ENCODE measurements at regions not wholly inside any gene's neighbourhood (a gene's known extent, or its start where the extent isn't known, plus 50 kb on each side); places are given as distances from the start of the nearest gene placed in this dataset.

DNA sequence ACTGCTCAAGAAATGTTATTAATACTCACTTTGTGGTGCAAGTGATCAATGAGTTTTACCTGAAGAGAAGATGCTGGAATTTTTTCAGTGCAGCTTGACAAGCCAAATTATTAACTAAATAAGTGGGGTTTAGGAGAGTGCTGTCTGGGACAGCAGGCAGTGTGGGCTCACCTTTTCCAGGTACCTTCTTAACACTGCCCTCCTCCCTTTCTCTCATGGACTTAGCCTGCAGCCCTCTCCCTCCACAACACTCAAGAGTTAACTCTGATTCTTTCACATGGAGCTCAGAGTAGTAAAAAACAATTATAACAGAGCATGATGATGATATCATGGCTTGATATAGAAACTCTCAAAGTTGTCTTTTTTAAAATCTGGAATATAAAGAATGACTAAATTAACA, 404.8 kb upstream of the SLC30A5 start:
- TF ChIP-seq TAF1 (IDR thresholded peaks at IDR 0.05; ENCODE audit: borderline replicate concordance, insufficient read depth, low read length), result no peak
- TF ChIP-seq, protein P1, sequence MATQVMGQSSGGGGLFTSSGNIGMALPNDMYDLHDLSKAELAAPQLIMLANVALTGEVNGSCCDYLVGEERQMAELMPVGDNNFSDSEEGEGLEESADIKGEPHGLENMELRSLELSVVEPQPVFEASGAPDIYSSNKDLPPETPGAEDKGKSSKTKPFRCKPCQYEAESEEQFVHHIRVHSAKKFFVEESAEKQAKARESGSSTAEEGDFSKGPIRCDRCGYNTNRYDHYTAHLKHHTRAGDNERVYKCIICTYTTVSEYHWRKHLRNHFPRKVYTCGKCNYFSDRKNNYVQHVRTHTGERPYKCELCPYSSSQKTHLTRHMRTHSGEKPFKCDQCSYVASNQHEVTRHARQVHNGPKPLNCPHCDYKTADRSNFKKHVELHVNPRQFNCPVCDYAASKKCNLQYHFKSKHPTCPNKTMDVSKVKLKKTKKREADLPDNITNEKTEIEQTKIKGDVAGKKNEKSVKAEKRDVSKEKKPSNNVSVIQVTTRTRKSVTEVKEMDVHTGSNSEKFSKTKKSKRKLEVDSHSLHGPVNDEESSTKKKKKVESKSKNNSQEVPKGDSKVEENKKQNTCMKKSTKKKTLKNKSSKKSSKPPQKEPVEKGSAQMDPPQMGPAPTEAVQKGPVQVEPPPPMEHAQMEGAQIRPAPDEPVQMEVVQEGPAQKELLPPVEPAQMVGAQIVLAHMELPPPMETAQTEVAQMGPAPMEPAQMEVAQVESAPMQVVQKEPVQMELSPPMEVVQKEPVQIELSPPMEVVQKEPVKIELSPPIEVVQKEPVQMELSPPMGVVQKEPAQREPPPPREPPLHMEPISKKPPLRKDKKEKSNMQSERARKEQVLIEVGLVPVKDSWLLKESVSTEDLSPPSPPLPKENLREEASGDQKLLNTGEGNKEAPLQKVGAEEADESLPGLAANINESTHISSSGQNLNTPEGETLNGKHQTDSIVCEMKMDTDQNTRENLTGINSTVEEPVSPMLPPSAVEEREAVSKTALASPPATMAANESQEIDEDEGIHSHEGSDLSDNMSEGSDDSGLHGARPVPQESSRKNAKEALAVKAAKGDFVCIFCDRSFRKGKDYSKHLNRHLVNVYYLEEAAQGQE (IDR thresholded peaks at IDR 0.05; ENCODE audit: insufficient read depth in 1 of 2, low read depth in 2 of 2, low read length in 2 of 2), result no peak
- TF ChIP-seq POLR2AphosphoS5 (IDR thresholded peaks at IDR 0.05; ENCODE audit: low read depth, low read length), result no peak
- TF ChIP-seq SIN3A (IDR thresholded peaks at IDR 0.05; ENCODE audit: borderline replicate concordance, insufficient read depth, low read length), result no peak
- TF ChIP-seq FOXP2 (optimal IDR thresholded peaks at IDR 0.05; ENCODE audit: borderline replicate concordance, extremely low read depth, extremely low read length, insufficient read depth), result no peak

DNA sequence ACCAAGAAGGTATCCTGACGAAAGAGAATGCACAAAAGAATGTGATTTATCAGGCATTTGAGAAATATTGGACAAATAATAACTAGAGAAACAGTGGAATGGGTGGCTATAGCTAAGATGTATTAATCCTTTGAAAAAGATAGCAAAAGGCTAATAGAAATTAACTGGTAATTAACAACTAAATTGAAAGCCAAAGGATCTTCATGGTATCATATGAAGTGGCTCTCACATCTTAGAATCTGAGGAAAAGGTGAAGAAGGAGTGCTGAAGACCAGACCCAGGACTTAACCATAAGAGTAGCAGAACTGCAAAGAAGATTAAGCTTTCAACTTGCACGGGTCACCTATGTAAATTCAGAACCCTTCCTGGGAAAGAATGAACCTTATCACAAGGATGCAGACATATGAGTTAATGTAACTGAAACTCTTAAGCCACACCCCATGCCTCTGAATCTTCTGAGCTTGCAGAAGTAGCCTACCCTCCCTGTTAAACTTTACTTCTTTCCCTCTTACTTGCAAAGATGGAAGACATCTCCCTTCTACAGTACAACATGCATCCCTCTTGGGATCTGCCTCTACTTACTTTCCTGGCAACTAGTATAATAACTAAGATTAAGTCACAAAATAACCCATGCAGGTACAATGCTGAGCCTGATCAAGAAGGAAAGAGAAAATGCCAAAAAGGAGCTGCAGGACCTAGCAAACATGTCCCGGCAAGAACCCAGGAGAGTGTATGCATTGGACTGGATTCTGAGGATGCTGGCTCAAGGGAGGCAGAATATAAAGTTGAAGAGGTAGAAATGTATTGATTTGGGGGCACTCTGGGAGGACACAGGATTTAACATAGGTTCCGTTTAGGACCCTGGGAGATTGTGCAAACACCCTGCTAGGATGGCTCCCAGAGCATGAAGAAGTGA, 395.5 kb upstream of the SLC30A5 start:
- TF ChIP-seq TAF1 (IDR thresholded peaks at IDR 0.05; ENCODE audit: borderline replicate concordance, insufficient read depth, low read length), result no peak
- TF ChIP-seq, protein P1 (IDR thresholded peaks at IDR 0.05; ENCODE audit: insufficient read depth in 1 of 2, low read depth in 2 of 2, low read length in 2 of 2), result no peak
- no peak for TF ChIP-seq SIN3A (IDR thresholded peaks at IDR 0.05; ENCODE audit: borderline replicate concordance, insufficient read depth, low read length)
- TF ChIP-seq POLR2AphosphoS5 (IDR thresholded peaks at IDR 0.05; ENCODE audit: low read depth, low read length), result no peak
- TF ChIP-seq FOXP2 (optimal IDR thresholded peaks at IDR 0.05; ENCODE audit: borderline replicate concordance, extremely low read depth, extremely low read length, insufficient read depth), result no peak

DNA sequence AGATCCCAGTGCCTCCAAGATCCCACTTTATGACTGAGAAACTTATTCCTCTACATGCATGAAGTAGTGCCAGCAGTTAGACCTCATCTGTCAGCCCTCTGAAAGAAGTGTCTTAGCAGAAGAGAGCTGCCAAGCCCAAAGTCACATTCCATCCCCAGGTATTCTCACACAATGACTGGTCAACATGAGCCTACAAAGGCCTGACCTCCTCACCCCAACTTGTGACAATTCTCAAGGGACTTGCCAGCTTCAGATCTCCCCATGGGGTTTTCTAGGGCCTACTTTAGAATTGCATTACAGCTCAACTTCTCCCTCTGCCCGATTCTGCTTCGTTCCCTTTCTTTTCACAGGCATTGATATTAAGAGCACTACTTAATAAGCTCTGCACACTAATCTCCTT, 393.8 kb upstream of the SLC30A5 start:
- TF ChIP-seq, protein P1 (IDR thresholded peaks at IDR 0.05; ENCODE audit: insufficient read depth in 1 of 2, low read depth in 2 of 2, low read length in 2 of 2), result no peak
- no peak for TF ChIP-seq TAF1 (IDR thresholded peaks at IDR 0.05; ENCODE audit: borderline replicate concordance, insufficient read depth, low read length)
- TF ChIP-seq SIN3A (IDR thresholded peaks at IDR 0.05; ENCODE audit: borderline replicate concordance, insufficient read depth, low read length), result no peak
- no peak for TF ChIP-seq FOXP2 (optimal IDR thresholded peaks at IDR 0.05; ENCODE audit: borderline replicate concordance, extremely low read depth, extremely low read length, insufficient read depth)
- TF ChIP-seq POLR2AphosphoS5 (IDR thresholded peaks at IDR 0.05; ENCODE audit: low read depth, low read length), result no peak

DNA sequence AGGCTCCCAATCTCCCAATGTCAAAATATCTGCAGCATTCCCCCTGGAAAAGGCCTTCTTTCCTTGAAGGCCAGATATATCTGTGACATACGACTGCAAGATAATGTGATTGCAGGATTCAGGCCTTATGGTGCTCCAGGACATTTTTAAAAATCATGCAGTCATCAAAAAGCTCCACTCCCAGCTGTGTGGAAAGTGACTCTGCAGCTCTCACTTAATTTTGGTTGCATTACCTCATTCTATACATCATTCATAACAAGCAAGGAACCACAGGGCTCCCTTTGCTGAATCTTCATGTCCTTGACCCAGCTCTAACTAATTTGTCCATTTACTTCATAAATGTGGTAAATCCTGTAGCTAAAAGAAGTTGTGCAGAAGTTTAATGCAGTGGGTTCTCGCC, 386.2 kb upstream of the SLC30A5 start:
- no peak for TF ChIP-seq TAF1 (IDR thresholded peaks at IDR 0.05; ENCODE audit: borderline replicate concordance, insufficient read depth, low read length)
- no peak for TF ChIP-seq FOXP2 (optimal IDR thresholded peaks at IDR 0.05; ENCODE audit: borderline replicate concordance, extremely low read depth, extremely low read length, insufficient read depth)
- TF ChIP-seq SIN3A (IDR thresholded peaks at IDR 0.05; ENCODE audit: borderline replicate concordance, insufficient read depth, low read length), result no peak
- no peak for TF ChIP-seq POLR2AphosphoS5 (IDR thresholded peaks at IDR 0.05; ENCODE audit: low read depth, low read length)
- TF ChIP-seq, protein P1 (IDR thresholded peaks at IDR 0.05; ENCODE audit: insufficient read depth in 1 of 2, low read depth in 2 of 2, low read length in 2 of 2), result no peak

Data from PFSK-1 (cell line).